Left forelimb (tissue), 1 donor: ENCODE measurements at regions not wholly inside any gene's neighbourhood (a gene's known extent, or its start where the extent isn't known, plus 50 kb on each side); places are given as distances from the start of the nearest gene placed in this dataset.

Experiments used
- DNase-seq: peaks from one replicate; pipeline ENCODE4 v3.0.0-alpha.2; 2018; ENCODE audit warnings: low spot score

GRCh38 chr10:128556182-128557110, 430.2 kb upstream of the MKI67 start:
- DNase-seq, result no peak

GRCh38 chr10:128557149-128557710, 431.0 kb upstream of the MKI67 start:
- no peak for DNase-seq

- no peak for DNase-seq
Observed at GRCh38 chr10:128560406-128560805, 434.2 kb upstream of the MKI67 start.

DNA sequence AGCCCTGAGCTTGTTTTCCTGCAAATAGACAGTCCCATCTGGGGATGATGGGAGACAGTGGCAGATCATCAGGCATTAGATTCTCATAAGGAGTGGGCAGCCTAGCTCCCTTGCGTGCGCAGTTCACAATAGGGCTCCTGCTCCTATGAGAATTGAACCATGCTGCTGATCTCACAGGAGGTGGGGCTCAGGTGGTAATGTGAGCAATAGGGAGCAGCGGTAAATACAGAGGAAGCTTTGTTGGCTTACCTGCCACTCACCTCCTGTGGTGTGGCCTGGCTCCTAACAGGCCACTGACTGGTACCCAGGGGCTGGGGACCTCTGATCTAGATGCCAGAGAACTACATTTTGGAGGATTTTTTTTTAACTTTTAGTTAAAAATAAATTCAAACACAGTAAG, 434.8 kb upstream of the MKI67 start:
- DNase-seq, result no peak

- DNase-seq, result no peak
Observed at GRCh38 chr10:128563387-128563786, 437.2 kb upstream of the MKI67 start.

GRCh38 chr10:128563904-128564303, 437.7 kb upstream of the MKI67 start:
- no peak for DNase-seq

DNA sequence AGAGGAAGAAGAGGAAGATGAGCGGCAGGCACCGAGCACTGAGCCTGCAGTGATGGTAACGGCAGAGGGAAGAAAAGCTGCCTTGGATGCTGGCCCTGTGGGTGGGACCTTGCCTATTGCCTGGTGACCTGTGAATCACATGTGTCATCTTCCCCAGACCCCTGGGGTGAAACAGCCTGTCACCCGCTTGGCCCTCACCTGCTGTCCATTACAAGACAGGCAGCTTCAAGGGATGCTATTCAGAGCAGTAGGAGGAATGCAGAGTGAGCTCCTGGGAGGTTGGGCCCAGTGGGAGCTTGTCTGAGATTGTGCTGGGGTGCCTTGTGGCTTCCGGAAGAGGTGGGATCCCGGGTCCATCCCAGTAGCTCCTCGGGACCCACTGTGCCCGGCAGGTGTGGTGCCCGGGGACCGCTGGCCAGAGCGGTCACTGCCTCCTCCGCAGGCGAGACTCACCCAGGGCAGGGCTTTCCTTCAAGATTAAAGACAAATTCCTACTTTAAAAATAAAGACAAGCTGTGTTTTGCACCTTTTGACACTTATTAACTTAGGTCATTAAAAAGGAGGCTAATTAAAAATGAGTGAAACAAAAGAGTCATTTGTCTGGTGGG, 440.2 kb upstream of the MKI67 start:
- no peak for DNase-seq

DNA sequence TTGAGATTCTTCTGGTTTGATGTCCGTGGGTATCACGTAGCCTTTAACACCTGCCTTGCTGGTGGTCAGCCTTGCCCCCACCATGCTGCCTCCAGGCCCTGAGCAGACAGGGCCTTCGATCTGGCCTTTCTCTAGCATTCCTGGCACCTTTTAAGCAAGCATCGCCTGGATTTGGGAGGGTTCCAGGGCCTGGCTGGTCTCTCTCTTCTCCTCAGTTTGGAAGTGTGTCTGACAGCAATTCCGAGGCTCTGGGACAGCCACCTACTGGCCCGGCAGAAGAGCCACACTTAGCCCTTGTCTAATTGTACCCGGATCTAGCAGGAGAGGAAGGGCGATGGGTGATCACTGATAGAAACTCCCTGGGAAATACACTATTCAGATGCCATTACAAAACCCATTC, 441.3 kb upstream of the MKI67 start:
- no peak for DNase-seq

DNA sequence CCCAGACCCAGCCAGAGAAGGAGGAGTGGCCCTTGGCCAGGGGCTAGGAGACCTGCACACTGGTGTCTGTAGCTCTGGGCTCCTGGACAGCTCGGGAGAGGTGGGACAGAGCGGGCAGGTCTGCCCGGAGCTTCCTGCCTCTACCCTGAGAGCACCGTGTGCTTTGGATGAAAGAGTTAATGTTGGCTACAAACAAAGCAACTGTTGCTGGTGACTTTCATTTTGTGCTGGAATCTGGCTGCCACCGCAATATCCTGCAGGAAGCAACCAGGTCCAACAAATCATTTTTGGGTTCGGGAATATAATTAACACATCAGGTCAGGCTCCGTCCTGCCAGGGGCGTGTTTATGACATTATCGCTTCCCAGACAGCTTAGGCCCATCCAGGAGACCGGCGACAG, 441.8 kb upstream of the MKI67 start:
- no peak for DNase-seq

GRCh38 chr10:128568491-128568890, 442.3 kb upstream of the MKI67 start:
- DNase-seq, result no peak

- DNase-seq, result no peak
Observed at GRCh38 chr10:128568990-128569945, 443.0 kb upstream of the MKI67 start.

DNA sequence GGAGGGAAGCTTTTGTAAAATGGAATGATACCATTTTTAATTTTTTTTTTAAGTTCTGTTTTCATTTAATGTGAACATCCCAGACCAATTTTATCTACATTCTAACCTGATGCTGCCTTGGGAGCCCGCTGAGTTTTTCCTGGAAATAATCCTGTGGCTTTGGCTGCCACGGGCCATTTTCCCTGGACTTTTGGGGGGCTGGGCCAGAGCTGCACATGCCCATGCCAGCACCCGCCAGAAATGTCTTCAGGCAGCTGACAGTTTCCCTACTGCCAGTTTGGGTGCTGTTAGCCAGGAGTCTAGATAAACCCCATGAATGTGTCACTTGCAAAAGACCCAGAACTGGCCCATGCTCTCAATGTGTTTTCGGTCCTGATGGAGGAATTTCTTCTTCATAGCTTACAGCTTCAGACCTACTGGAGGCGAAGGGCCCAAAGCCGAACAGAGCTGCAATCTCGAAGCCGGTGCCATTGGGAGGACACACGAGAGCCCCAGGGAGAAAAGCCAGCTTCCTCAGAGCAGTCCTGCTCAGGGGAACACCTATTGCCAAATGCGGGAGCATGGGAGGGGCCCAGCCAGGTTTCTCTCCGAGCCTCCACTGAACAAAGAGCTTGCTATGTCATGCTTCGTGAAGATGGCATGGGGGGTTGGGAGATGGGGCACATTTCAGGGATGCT, 444.2 kb upstream of the MKI67 start:
- no peak for DNase-seq

GRCh38 chr10:128571071-128571470, 444.8 kb upstream of the MKI67 start:
- no peak for DNase-seq

DNA sequence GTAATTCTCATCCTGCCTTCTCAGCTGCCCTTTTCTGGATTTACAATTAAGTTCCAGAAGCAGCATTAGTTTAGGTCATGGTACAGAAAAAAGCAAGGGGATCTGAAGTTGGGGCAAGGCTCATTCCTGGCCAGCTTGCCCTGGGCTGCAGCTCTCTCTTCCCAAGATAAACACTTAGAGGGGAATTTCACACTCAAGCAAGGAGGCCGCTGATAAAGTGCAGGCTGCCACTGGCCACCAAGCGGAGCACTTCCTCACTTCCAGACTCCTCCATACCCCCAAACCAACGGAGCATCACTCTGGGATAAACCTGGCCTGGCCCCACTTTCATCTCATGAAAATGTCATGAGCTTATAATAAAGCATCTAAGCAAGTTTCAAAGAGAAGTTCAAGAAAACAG, 445.5 kb upstream of the MKI67 start:
- DNase-seq, result no peak

GRCh38 chr10:128572696-128573095, 446.5 kb upstream of the MKI67 start:
- DNase-seq, result no peak

GRCh38 chr10:128573281-128573845, 447.1 kb upstream of the MKI67 start:
- DNase-seq, result no peak

DNA sequence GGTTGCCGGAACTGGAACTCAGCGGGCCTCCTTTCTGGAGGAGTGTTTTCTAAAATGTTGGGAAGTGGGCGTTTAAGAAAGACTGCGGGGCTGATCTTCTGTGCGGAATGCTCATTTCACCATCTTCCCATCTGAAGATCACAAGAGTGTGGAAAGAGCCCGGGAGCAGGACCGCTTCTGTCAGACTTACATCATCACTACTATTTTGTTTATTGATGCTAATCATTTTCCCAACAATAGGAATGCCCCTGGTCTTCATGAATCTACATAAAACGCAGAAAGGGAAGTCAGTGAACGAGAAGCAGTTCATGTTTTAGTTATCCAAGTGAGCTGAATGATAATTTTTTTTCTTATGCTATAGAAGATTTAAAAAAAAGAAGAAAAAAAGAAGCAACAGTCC, 447.8 kb upstream of the MKI67 start:
- DNase-seq, result no peak

GRCh38 chr10:128574581-128575210, 448.5 kb upstream of the MKI67 start:
- no peak for DNase-seq

GRCh38 chr10:128575761-128576160, 449.5 kb upstream of the MKI67 start:
- no peak for DNase-seq

- no peak for DNase-seq
Observed at GRCh38 chr10:128576336-128576735, 450.1 kb upstream of the MKI67 start.
